ENCODE measurements at regions not wholly inside any gene's neighbourhood (a gene's known extent, or its start where the extent isn't known, plus 50 kb on each side); places are given as distances from the start of the nearest gene placed in this dataset.
"Not testable (repeated sequence)": the region's sequence is repeated elsewhere in the genome, so short reads cannot be mapped to it uniquely, and the experiment has no call there.

DNA sequence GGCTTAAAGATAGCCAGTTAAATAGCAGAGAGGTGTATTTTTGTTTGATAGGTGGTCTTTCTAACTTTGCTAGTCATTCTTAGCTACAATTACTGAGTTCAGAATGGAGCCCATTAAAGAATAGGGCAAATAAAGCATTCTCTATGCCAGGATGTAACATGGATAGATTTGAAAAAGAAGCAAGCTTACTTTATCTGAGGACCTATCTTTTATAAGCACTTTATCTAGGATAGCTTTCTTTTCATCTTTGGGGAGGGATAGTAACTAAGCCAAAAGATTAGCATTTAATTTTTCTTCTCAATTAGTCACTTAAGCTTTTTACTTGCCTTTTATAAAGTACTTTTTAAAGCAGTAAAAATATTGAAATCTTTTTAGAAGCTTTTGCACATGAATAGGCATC, 1148.0 kb upstream of the DIAPH2 start:
- DNase-seq = no peak
- ATAC-seq = no peak

DNA sequence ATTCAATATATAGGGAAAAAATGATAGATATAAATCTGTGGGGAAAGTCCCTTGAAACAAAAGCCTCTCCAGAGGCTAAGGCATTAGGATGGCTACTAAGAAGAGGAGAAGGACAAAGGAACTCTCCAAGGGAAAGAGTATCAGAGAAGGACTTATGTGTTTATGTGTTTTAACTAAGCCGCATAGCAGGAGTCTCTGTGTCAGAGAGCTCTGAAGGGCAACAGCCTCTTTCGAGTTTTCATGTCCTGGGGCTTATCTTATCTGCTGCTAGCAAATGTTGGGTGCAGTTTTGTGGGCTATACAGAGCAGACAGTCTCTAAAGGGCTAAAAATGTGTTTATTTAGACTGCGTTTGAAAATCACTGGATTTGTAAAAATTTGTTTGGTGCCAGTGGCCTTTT, 1145.6 kb upstream of the DIAPH2 start:
- DNase-seq (no peak), ATAC-seq (no peak)
- intact Hi-C loops (cut with DNase I, micrococcal nuclease) = no loop called here

More for the DNA sequence above, 1148.0 kb upstream of the DIAPH2 start:
- intact Hi-C loops (cut with DNase I, micrococcal nuclease) = no loop called here

GRCh38 chrX:95549552-95549951, 1135.1 kb upstream of the DIAPH2 start:
- ATAC-seq; DNase-seq; intact Hi-C loops (cut with DNase I, micrococcal nuclease): not testable (repeated sequence)

GRCh38 chrX:95585321-95585720, 1099.3 kb upstream of the DIAPH2 start:
- DNase-seq = no peak
- intact Hi-C loops (cut with DNase I, micrococcal nuclease) = no loop called here
- no peak for ATAC-seq

DNA sequence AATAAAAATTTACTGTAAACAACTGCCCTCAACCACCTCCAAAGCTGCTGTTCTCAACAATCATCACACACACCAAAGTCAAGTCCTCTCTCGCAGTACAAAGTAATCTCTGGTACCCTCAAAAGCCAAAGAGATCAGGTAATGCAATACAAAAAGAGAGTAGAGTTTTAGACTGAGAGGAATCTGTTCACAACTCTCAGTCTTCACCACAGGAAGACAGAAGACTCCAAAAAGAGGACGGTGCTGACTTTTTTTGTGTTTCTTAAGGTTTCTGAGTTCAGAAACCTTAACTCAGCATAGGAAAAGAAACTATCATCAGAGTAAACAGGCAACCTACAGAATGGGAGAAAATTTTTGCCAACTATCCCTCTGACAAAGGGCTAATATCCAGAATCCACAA, 1072.3 kb upstream of the DIAPH2 start:
- no peak for DNase-seq
- intact Hi-C loops (cut with DNase I, micrococcal nuclease) = no loop called here
- ATAC-seq = no peak

DNA sequence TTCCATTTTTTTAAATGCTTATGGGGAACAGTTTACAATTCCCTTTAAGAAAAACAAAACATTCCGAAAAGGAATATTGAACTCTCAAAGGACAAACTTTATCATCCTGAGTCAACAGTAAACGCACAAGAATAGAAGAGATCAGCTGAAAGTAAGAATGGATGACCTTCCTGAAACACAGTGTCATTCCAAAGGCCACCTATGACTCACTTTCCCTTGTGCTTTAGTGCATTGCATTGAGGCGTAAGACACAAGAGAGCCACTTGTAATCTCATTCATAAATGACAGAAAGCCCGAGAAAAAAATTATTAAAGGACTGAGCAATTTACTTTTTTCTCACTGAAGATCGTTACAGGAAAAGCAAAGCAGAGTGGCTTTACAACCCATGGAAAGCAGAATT, 1062.4 kb upstream of the DIAPH2 start:
- DNase-seq (no peak), ATAC-seq (no peak)
- intact Hi-C loops (cut with DNase I, micrococcal nuclease) = no loop called here

DNA sequence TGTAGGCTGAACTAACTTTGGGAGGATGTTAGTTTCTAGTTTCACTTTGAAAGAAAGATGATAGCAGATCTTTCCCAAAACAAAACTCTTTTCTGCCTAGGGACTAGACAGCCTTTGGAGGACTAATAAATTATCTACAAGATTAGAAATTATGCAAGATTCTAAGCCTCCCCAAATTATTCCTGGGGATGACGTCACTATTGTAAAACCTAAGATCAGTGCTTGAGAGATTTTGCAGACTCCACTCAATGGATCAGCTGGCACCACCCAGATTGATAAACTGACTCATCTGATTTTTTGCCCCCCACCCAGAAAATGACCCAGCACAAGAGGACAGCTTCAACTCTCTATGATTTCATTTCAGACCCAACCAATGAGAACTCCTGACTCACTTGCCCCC, 1057.9 kb upstream of the DIAPH2 start:
- intact Hi-C loops (cut with DNase I, micrococcal nuclease) = no loop called here
- no peak for ATAC-seq
- no peak for DNase-seq

DNA sequence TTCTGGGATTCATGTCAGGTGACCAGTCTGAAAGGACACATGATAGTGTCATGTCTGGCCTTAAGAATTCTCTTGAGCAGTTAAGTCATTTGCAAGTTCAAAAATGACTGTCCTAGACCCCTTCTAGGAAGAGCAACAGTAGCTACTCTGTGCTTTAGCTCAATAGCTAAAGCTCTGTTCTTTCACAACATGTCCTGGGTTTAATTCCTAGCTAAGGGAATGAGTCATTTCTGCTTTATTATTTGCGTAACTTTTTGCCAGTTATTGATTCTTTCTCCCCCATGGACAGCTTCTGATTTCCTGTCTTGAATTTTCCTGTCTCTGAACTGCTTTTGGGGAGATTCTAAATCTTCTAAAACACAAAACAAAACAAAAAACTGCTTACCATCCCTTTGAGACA, 1055.8 kb upstream of the DIAPH2 start:
- intact Hi-C loops (cut with DNase I, micrococcal nuclease) = no loop called here
- ATAC-seq (no peak), DNase-seq (no peak)

DNA sequence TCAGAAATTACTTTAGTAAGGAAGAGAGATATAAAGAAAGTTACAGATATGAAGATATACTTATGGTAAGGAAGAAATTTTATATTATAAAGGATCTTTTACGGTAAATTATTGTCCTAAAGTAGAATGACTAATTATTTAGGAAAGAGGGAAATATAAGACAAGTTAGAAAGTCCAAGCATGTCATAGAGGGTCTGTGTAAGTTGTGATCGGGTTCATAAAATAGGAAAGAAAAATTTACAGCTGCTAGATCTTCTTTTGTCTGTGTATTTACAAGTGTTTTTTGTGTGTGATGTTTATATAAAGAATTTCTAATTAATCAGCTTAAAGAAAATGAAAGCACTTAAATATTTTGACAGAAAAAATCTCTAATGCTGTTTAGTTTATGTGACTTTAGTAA, 1054.9 kb upstream of the DIAPH2 start:
- intact Hi-C loops (cut with DNase I, micrococcal nuclease) = no loop called here
- no peak for ATAC-seq
- DNase-seq = no peak

DNA sequence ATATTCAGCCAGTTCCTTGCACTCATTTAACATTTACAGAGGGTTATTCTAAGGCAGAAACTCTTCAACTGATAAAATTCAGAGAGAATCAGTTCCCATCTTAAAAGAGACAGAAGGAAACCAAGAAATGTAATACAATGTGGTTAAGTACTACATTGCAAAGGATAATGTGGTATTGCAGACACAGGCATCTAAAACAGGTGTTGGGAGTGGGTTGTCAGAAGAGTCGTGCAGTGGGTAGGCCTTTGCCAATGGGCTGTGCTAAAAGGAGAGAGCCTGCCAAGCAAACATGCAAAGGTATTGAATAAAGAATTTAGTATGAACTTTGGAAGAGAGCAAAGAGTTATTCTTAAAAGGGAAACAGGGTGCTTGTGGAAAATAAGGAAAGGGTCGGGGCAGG, 1044.4 kb upstream of the DIAPH2 start:
- intact Hi-C loops (cut with DNase I, micrococcal nuclease) = no loop called here
- no peak for DNase-seq
- ATAC-seq = no peak

GRCh38 chrX:95645738-95646137, 1038.9 kb upstream of the DIAPH2 start:
- intact Hi-C loops (cut with DNase I, micrococcal nuclease) = no loop called here
- ATAC-seq (no peak), DNase-seq (no peak)

- ATAC-seq (no peak), DNase-seq (no peak)
- intact Hi-C loops (cut with DNase I, micrococcal nuclease) = no loop called here
These were observed 1022.4 kb upstream of the DIAPH2 start for GRCh38 chrX:95662200-95662599.

- intact Hi-C loops (cut with DNase I, micrococcal nuclease) = no loop called here
These were observed 1018.6 kb upstream of the DIAPH2 start for GRCh38 chrX:95666056-95666455.

DNA sequence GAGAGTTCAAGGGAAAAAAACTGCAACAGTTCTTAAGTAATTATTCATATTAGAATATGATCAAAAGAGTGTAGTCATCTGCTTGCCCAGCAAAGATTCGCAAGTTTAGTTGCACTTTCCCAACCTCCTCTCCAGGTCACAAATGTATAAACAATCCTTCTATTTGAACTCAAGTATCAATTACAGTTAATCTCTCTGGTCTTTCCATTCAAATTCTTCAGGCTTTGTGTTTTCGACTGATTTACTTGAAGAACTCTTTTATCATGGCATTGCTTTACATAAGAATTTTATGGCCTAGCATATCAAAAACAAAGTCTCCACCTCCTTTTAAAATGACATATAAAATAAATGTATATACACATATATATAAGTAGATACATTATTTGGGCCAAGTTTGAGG, 1009.6 kb upstream of the DIAPH2 start:
- DNase-seq (no peak), ATAC-seq (no peak)
- intact Hi-C loops (cut with DNase I, micrococcal nuclease) = no loop called here

More at GRCh38 chrX:95666056-95666455, 1018.6 kb upstream of the DIAPH2 start:
- ATAC-seq (no peak), DNase-seq (no peak)

GRCh38 chrX:95675794-95676193, 1008.8 kb upstream of the DIAPH2 start:
- DNase-seq = no peak
- intact Hi-C loops (cut with DNase I, micrococcal nuclease) = no loop called here
- no peak for ATAC-seq

DNA sequence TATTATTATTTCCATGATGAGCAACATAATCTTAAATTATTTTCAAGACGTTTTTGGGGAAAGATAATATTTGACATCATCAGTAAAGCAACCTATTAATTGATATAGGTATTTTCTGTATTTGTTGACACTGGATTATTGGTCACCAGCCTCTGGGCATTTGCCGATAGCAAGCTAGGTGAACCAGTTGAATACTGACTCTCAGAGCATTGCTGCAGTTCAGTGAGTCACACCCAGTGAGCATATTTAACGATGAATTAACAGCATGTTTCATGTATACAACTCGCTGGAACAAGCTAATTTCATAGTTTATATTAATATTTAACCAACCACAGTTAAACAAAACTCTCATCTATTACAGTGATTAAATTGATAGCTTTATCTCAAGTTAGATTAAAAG, 1006.0 kb upstream of the DIAPH2 start:
- intact Hi-C loops (cut with DNase I, micrococcal nuclease) = no loop called here
- DNase-seq = no peak
- ATAC-seq = no peak

DNA sequence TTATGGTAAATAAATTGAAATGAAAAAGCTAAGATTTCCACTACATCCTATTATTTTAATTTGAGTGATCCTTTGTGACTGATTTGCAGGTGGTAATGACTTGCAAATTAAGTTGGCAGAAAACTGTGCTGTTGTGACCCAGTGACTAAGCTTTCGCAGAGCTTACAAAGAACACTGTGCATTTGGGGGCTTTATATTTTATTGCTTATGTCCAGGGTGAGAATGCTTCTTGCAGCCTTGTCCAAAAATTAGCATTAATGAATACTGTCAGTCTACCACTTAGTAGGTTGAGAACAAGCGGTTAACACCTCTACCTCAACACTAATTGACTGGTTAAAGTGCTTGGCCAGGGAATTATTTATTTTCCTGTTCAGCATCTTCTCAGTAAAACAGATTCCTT, 991.3 kb upstream of the DIAPH2 start:
- DNase-seq (no peak), ATAC-seq (no peak)
- intact Hi-C loops (cut with DNase I, micrococcal nuclease) = no loop called here

- intact Hi-C loops (cut with DNase I, micrococcal nuclease) = no loop called here
- ATAC-seq = no peak
- DNase-seq = no peak
These were observed 980.9 kb upstream of the DIAPH2 start for GRCh38 chrX:95703696-95704095.

DNA sequence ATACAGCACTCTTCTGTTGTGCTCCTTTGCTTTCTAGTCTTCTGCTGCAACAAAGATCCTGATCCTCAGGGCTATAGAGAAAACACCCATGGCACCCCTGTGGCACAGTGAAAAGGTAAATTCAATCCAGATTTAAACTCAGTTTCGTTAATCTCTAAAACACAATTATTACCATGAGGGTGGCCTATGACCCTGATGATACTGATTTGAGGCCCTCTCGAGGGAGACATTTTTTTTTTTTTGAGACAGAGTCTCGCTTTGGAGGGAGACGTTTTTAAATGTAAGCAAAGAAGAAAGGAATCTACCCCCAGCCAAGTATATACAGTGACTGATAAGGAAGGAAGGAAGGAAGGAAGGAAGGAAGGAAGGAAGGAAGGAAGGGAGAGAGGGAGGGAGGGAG, 967.8 kb upstream of the DIAPH2 start:
- intact Hi-C loops (cut with DNase I, micrococcal nuclease) = no loop called here

GRCh38 chrX:95718746-95719145, 965.9 kb upstream of the DIAPH2 start:
- intact Hi-C loops (cut with DNase I, micrococcal nuclease) = no loop called here
- DNase-seq (no peak), ATAC-seq (no peak)

More for the DNA sequence above, 967.8 kb upstream of the DIAPH2 start:
- no peak for DNase-seq
- ATAC-seq = no peak

- ATAC-seq (no peak), DNase-seq (no peak)
- intact Hi-C loops (cut with DNase I, micrococcal nuclease) = no loop called here
These were observed 963.6 kb upstream of the DIAPH2 start for GRCh38 chrX:95721011-95721410.

DNA sequence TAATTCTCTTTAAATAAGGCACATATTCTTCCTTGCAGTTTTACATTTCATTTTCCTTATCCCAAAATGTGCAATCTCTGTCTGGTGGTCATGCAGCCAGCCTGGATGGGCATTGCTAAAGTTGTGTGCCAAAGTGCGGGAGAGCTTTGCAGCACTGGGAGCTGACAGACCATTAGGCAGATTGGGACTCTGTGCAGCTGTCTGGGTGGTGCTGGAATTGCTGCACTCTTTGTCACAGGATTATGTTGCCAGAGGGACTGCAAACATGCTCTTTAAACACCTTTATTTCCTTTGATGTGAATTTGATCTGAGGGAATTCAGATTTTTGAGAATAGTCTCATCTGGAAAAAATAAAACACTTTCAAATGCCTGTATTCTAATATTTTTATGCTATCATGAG, 956.2 kb upstream of the DIAPH2 start:
- ATAC-seq = no peak
- no peak for DNase-seq

More for the DNA sequence above, 956.2 kb upstream of the DIAPH2 start:
- intact Hi-C loops (cut with DNase I, micrococcal nuclease) = no loop called here

All from left colon (tissue), 2 donors.